Motor neuron (in vitro differentiated cells): ENCODE measurements at regions not wholly inside any gene's neighbourhood (a gene's known extent, or its start where the extent isn't known, plus 50 kb on each side); places are given as distances from the start of the nearest gene placed in this dataset.
"Not testable (repeated sequence)": the region's sequence is repeated elsewhere in the genome, so short reads cannot be mapped to it uniquely, and the experiment has no call there.

Experiments used
- ATAC-seq, 8 experiments: fragments of 200-7000 bp; cut with Tn5 transposase; replicated peaks in 6 of 8; 2 replicates each; pipeline ENCODE4 v1.8.0; 2021; ENCODE audit warnings: mild to moderate bottlenecking in 8 of 8, moderate library complexity in 8 of 8
- H3K27ac ChIP-seq, 2 donors: fragments of 250-450 bp; sonication (Bioruptor Pico); 2 replicates each; pipeline ENCODE4 v1.9.0; 2021; ENCODE audit warnings: antibody characterized with exemption in 2 of 2, mild to moderate bottlenecking in 2 of 2, moderate library complexity in 1 of 2
- H3K4me1 ChIP-seq, 2 donors: fragments of 250-450 bp; sonication (Bioruptor Pico); replicated peaks in 1 of 2; 2 replicates each; pipeline ENCODE4 v1.6.1; 2021; ENCODE audit warnings: antibody characterized with exemption in 2 of 2, mild to moderate bottlenecking in 2 of 2, moderate library complexity in 1 of 2
- H3K4me3 ChIP-seq, 5 donors: fragments of 250-450 bp; sonication (Bioruptor Pico); 2 replicates each; pipeline ENCODE4 v1.9.0; 2021; ENCODE audit warnings: antibody characterized with exemption in 5 of 5, mild to moderate bottlenecking in 5 of 5, moderate library complexity in 4 of 5
- WGBS, 10 experiments: fragments of 450-650 bp; shearing (Covaris generic); methylation state at CpG; one replicate each; pipeline ENCODE4 v1.0.0; 2022; 5-methylcytosine and 5-hydroxymethylcytosine counted together
- in situ Hi-C, 9 experiments: fragments of 400-800 bp; cut with MboI; loops; one replicate each; pipeline ENCODE4 v1.15.0; 2021; ENCODE audit warnings: low sequenced_read_pairs in 9 of 9, low pct_unique_long_range_greater_than_20kb in 2 of 9; ENCODE audit not compliant: unreplicated experiment in 9 of 9

- H3K4me3 ChIP-seq, in situ Hi-C loops, H3K27ac ChIP-seq, ATAC-seq, H3K4me1 ChIP-seq: not testable (repeated sequence)
- 80 to 100% (median 86%) methylated on average over 1 to 2 of the region's 26 CpGs; no CpG with 5 or more reads in 7 of the 10 experiments for WGBS, 10 experiments
Observed at GRCh38 chr3:4253072-4253832, 49.9 kb upstream of the SETMAR start.
